GM06990 (cell line): ENCODE measurements at regions not wholly inside any gene's neighbourhood (a gene's known extent, or its start where the extent isn't known, plus 50 kb on each side); places are given as distances from the start of the nearest gene placed in this dataset.

Source experiments
- DNase-seq: peaks from one replicate; pipeline ENCODE4 v3.0.0-alpha.2; 2011; ENCODE audit not compliant: insufficient read length; ENCODE audit errors: extremely low read depth
- H3K27me3 ChIP-seq: replicated peaks from 2 replicates; pipeline ENCODE4 v1.6.0; 2011; ENCODE audit warnings: low read length; ENCODE audit not compliant: control insufficient read depth, insufficient read depth
- H3K36me3 ChIP-seq: 2 replicates; pipeline ENCODE4 v1.5.1; 2011; ENCODE audit warnings: low read length; ENCODE audit not compliant: control insufficient read depth, insufficient read depth
- H3K4me3 ChIP-seq: replicated peaks from 2 replicates; pipeline ENCODE4 v1.5.1; 2011; ENCODE audit warnings: low read depth, mild to moderate bottlenecking, control low read depth, low read length
- CTCF ChIP-seq: IDR thresholded peaks from 2 replicates; pipeline ENCODE4 v1.5.1; 2011; ENCODE audit warnings: low read length, control low read depth, mild to moderate bottlenecking, inconsistent platforms; ENCODE audit not compliant: insufficient read depth, poor library complexity, severe bottlenecking

GRCh38 chr1:214896921-214897320 lies 185.6 kb upstream of the KCNK2 start:
- no peak for TF ChIP-seq CTCF
- no peak overlapping the region for H3K4me3 ChIP-seq
- no peak for DNase-seq
- H3K36me3 ChIP-seq: no peaks in the 10 kb centered on the region
- H3K27me3 ChIP-seq: no peaks in the 10 kb centered on the region

- H3K36me3 ChIP-seq: no peaks in the 10 kb centered on the region
- H3K27me3 ChIP-seq: no peaks in the 10 kb centered on the region
- DNase-seq: no peak
- TF ChIP-seq CTCF: no peak
- H3K4me3 ChIP-seq: no peak overlapping the region
These were observed 185.0 kb upstream of the KCNK2 start for GRCh38 chr1:214897581-214897980.

GRCh38 chr1:214898161-214898560 lies 184.4 kb upstream of the KCNK2 start:
- Histone ChIP-seq H3K4me3 (no peak overlapping the region), H3K27me3 (no peaks in the 10 kb centered on the region), H3K36me3 (no peaks in the 10 kb centered on the region)
- TF ChIP-seq CTCF: no peak
- DNase-seq: no peak

- DNase-seq: no peak
- no peak for TF ChIP-seq CTCF
- Histone ChIP-seq H3K4me3 (no peak overlapping the region), H3K27me3 (no peaks in the 10 kb centered on the region), H3K36me3 (no peaks in the 10 kb centered on the region)
These were observed 183.8 kb upstream of the KCNK2 start for GRCh38 chr1:214898718-214899117.

GRCh38 chr1:214899908-214900460 lies 182.6 kb upstream of the KCNK2 start:
- TF ChIP-seq CTCF: no peak
- no peak for DNase-seq
- Histone ChIP-seq H3K36me3 (no peaks in the 10 kb centered on the region), H3K4me3 (no peak overlapping the region), H3K27me3 (no peaks in the 10 kb centered on the region)

- DNase-seq: no peak
- no peak overlapping the region for H3K4me3 ChIP-seq
- no peaks in the 10 kb centered on the region for H3K27me3 ChIP-seq
- TF ChIP-seq CTCF: no peak
- H3K36me3 ChIP-seq: no peaks in the 10 kb centered on the region
These were observed 181.9 kb upstream of the KCNK2 start for GRCh38 chr1:214900590-214900989.
